Muscle of back (tissue), 3 donors: ENCODE measurements at regions not wholly inside any gene's neighbourhood (a gene's known extent, or its start where the extent isn't known, plus 50 kb on each side); places are given as distances from the start of the nearest gene placed in this dataset.

Experiments
- DNase-seq, 3 donors: peaks; one replicate each; pipeline versions ENCODE4 v3.0.0 to v3.0.0-alpha.2; 2013

- no peak for DNase-seq
Measured at GRCh38 chr5:147037515-147038205, 159.1 kb upstream of the PPP2R2B start.

- DNase-seq = no peak
Measured at GRCh38 chr5:147040856-147041255, 162.3 kb upstream of the PPP2R2B start.

- DNase-seq = no peak
Measured at GRCh38 chr5:147044572-147045273, 166.2 kb upstream of the PPP2R2B start.

- DNase-seq = no peak
Measured at GRCh38 chr5:147045290-147045689, 166.7 kb upstream of the PPP2R2B start.

GRCh38 chr5:147046281-147046680, 167.7 kb upstream of the PPP2R2B start:
- no peak for DNase-seq

- no peak for DNase-seq
Measured at GRCh38 chr5:147046894-147047293, 168.3 kb upstream of the PPP2R2B start.

- no peak for DNase-seq
Measured at GRCh38 chr5:147049764-147050163, 171.2 kb upstream of the PPP2R2B start.

- DNase-seq = no peak
Measured at GRCh38 chr5:147050172-147050571, 171.6 kb upstream of the PPP2R2B start.

GRCh38 chr5:147051193-147051592, 172.6 kb upstream of the PPP2R2B start:
- no peak for DNase-seq

- no peak for DNase-seq
Measured at GRCh38 chr5:147052519-147052918, 174.0 kb upstream of the PPP2R2B start.

- no peak for DNase-seq
Measured at GRCh38 chr5:147055089-147055826, 176.7 kb upstream of the PPP2R2B start.

- DNase-seq = peak in 1 of 3 donors; percentile 1
Measured at GRCh38 chr5:147055850-147056566, 177.5 kb upstream of the PPP2R2B start.

- DNase-seq = no peak
Measured at GRCh38 chr5:147057051-147057450, 177.8 kb upstream of the STK32A start.

GRCh38 chr5:147061431-147061830, 173.4 kb upstream of the STK32A start:
- DNase-seq = no peak

GRCh38 chr5:147062427-147062826, 172.4 kb upstream of the STK32A start:
- no peak for DNase-seq

- DNase-seq = peak in 1 of 3 donors; percentile 7
Measured at GRCh38 chr5:147063943-147064342, 170.9 kb upstream of the STK32A start.

GRCh38 chr5:147065071-147065470, 169.8 kb upstream of the STK32A start:
- DNase-seq = no peak

- no peak for DNase-seq
Measured at GRCh38 chr5:147068998-147069397, 165.8 kb upstream of the STK32A start.

- DNase-seq = no peak
Measured at GRCh38 chr5:147072622-147073021, 162.2 kb upstream of the STK32A start.

GRCh38 chr5:147073098-147073497, 161.7 kb upstream of the STK32A start:
- no peak for DNase-seq

GRCh38 chr5:147075187-147075586, 159.6 kb upstream of the STK32A start:
- no peak for DNase-seq

- DNase-seq = no peak
Measured at GRCh38 chr5:147080391-147080790, 154.4 kb upstream of the STK32A start.
